GM23338 (cell line): ENCODE measurements at regions not wholly inside any gene's neighbourhood (a gene's known extent, or its start where the extent isn't known, plus 50 kb on each side); places are given as distances from the start of the nearest gene placed in this dataset.

Experiments used
- ATAC-seq: fragments of 200-7000 bp; cut with Tn5 transposase; 3 replicates; pipeline ENCODE4 v1.9.1; 2020
- DNase-seq: peaks from one replicate; pipeline ENCODE4 v3.0.0-alpha.2; 2015; ENCODE audit warnings: low spot score
- H2AFZ ChIP-seq: fragments of 200-600 bp; sonication (generic); 2 replicates; pipeline ENCODE4 v1.8.0; 2016; ENCODE audit warnings: antibody characterized with exemption, mild to moderate bottlenecking, moderate library complexity
- H3F3A ChIP-seq: fragments of 200-600 bp; sonication (generic); replicated peaks from 2 replicates; pipeline ENCODE4 v1.8.0; 2017; ENCODE audit warnings: antibody characterized with exemption, mixed run types, low read depth
- H3K27ac ChIP-seq: fragments of 200-600 bp; sonication (generic); 2 replicates; pipeline ENCODE4 v1.6.1; 2016; ENCODE audit warnings: low read depth
- H3K27me3 ChIP-seq: fragments of 200-600 bp; sonication (generic); 2 replicates; pipeline ENCODE4 v1.8.0; 2016; ENCODE audit warnings: mild to moderate bottlenecking, mixed run types, moderate library complexity; ENCODE audit not compliant: insufficient read depth
- H3K36me3 ChIP-seq: fragments of 200-600 bp; sonication (generic); 2 replicates; pipeline ENCODE4 v1.8.0; 2016; ENCODE audit warnings: mild to moderate bottlenecking; ENCODE audit not compliant: insufficient read depth
- H3K4me1 ChIP-seq: fragments of 200-600 bp; sonication (generic); 2 replicates; pipeline ENCODE4 v1.8.0; 2016; ENCODE audit warnings: mild to moderate bottlenecking, moderate library complexity; ENCODE audit not compliant: insufficient read depth
- H3K4me2 ChIP-seq: fragments of 200-600 bp; sonication (generic); 2 replicates; pipeline ENCODE4 v1.7.1; 2017; ENCODE audit warnings: mixed run types
- H3K4me3 ChIP-seq: fragments of 200-600 bp; sonication (generic); 2 replicates; pipeline ENCODE4 v1.6.1; 2016; ENCODE audit warnings: mixed run types
- H3K79me2 ChIP-seq: fragments of 200-600 bp; sonication (generic); replicated peaks from 2 replicates; pipeline ENCODE4 v1.8.0; 2017; ENCODE audit warnings: mild to moderate bottlenecking; ENCODE audit not compliant: insufficient read depth
- H3K9me2 ChIP-seq: fragments of 200-600 bp; sonication (generic); 2 replicates; pipeline ENCODE4 v1.8.0; 2017; ENCODE audit not compliant: insufficient read depth
- H4K20me1 ChIP-seq: fragments of 200-600 bp; sonication (generic); replicated peaks from 2 replicates; pipeline ENCODE4 v1.8.0; 2017; ENCODE audit warnings: mild to moderate bottlenecking; ENCODE audit not compliant: insufficient read depth
- H3K27ac Mint-ChIP-seq: 2 replicates; pipeline ENCODE4 v1.8.0; 2020; ENCODE audit warnings: inconsistent platforms, mild to moderate bottlenecking, moderate library complexity, mixed read lengths
- H3K27me3 Mint-ChIP-seq: 3 replicates; pipeline ENCODE4 v1.8.0; 2022; ENCODE audit warnings: low read depth, mild to moderate bottlenecking, moderate library complexity, mixed read lengths, inconsistent platforms; ENCODE audit not compliant: insufficient read depth, poor library complexity
- H3K36me3 Mint-ChIP-seq: 3 replicates; pipeline ENCODE4 v1.8.0; 2021; ENCODE audit warnings: low read depth, mild to moderate bottlenecking, inconsistent platforms, moderate library complexity, mixed read lengths
- H3K4me1 Mint-ChIP-seq: 3 replicates; pipeline ENCODE4 v1.8.0; 2020; ENCODE audit warnings: mild to moderate bottlenecking, inconsistent platforms, mixed read lengths
- H3K4me3 Mint-ChIP-seq: 3 replicates; pipeline ENCODE4 v1.8.0; 2021; ENCODE audit warnings: moderate library complexity, mild to moderate bottlenecking, inconsistent platforms, mixed read lengths
- H3K9me3 Mint-ChIP-seq: 3 replicates; pipeline ENCODE4 v1.8.0; 2020; ENCODE audit warnings: moderate library complexity, mild to moderate bottlenecking, inconsistent platforms, mixed read lengths
- CREB1 ChIP-seq: fragments of 250-450 bp; sonication (Bioruptor Pico); IDR thresholded peaks from 2 replicates; pipeline ENCODE4 v1.5.0; 2020; ENCODE audit warnings: low read depth, mild to moderate bottlenecking, moderate library complexity
- EZH2 ChIP-seq: fragments of 200-600 bp; sonication (generic); IDR thresholded peaks from one replicate; pipeline ENCODE4 v1.8.0; 2017; ENCODE audit warnings: antibody characterized with exemption, mild to moderate bottlenecking, low read depth; ENCODE audit not compliant: unreplicated experiment
- EZH2phosphoT487 ChIP-seq: fragments of 200-600 bp; sonication (generic); IDR thresholded peaks from one replicate; pipeline ENCODE4 v1.8.1; 2018; ENCODE audit warnings: antibody characterized with exemption; ENCODE audit not compliant: unreplicated experiment
- JUNB ChIP-seq: IDR thresholded peaks from one replicate; pipeline ENCODE4 v1.6.1; 2016; ENCODE audit warnings: antibody characterized with exemption; ENCODE audit not compliant: unreplicated experiment
- NANOG ChIP-seq: IDR thresholded peaks from 2 replicates; pipeline ENCODE4 v1.6.1; 2016; ENCODE audit warnings: antibody characterized with exemption, borderline replicate concordance
- POLR2AphosphoS5 ChIP-seq: IDR thresholded peaks from 2 replicates; pipeline ENCODE4 v1.6.1; 2016; ENCODE audit warnings: antibody characterized with exemption, low read depth
- STAT1 ChIP-seq: IDR thresholded peaks from one replicate; pipeline ENCODE4 v1.6.1; 2016; ENCODE audit warnings: antibody characterized with exemption; ENCODE audit not compliant: unreplicated experiment
- ZNF114 ChIP-seq: fragments of 250-450 bp; sonication (Bioruptor Pico); IDR thresholded peaks from 2 replicates; pipeline ENCODE4 v1.5.0; 2020; ENCODE audit warnings: mild to moderate bottlenecking, moderate library complexity
- ZNF331 ChIP-seq: fragments of 250-450 bp; sonication (Bioruptor Pico); IDR thresholded peaks from 2 replicates; pipeline ENCODE4 v1.5.0; 2020; ENCODE audit warnings: low read depth, mild to moderate bottlenecking, moderate library complexity
- TF ChIP-seq, protein P1 (sequence below), 2 experiments: fragments of 200-600 bp in 1 of 2; sonication (generic) in 1 of 2; conservative IDR thresholded peaks; 2 replicates each; pipeline versions ENCODE4 v1.5.1 to v1.6.1; 2016 to 2017; ENCODE audit warnings: antibody characterized with exemption in 2 of 2, low read depth in 2 of 2, mild to moderate bottlenecking in 2 of 2, moderate library complexity in 1 of 2
- TF ChIP-seq, protein P2 (sequence below): fragments of 250-450 bp; sonication (Bioruptor Pico); IDR thresholded peaks from 2 replicates; pipeline ENCODE4 v1.5.0; 2020; ENCODE audit warnings: mild to moderate bottlenecking, moderate library complexity
- TF ChIP-seq, protein P3 (sequence below): IDR thresholded peaks from 2 replicates; pipeline ENCODE4 v1.6.1; 2016; ENCODE audit warnings: antibody characterized with exemption
- TF ChIP-seq, protein P4 (sequence below): IDR thresholded peaks from one replicate; pipeline ENCODE4 v1.6.1; 2018; ENCODE audit warnings: antibody characterized with exemption; ENCODE audit not compliant: unreplicated experiment

DNA sequence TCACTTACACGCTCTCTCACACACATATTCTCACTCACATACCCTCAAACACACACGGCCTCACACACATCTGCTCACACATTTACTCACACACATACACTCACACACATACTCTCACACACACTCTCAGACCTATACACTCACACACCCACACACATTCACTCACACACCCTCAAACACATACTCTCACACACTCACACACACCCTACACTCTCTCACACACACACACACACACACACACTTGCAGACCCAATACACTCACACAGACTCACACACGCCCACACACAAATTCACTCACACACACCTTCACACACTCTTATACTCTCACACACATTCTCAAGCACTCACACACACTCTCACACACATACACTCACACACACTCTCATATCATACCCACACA, 155.5 kb upstream of the BACE2 start (continued):
- TF ChIP-seq JUNB (no peak), CREB1 (CRISPR knock-in tag) (no peak), ZNF331 (CRISPR knock-in tag) (no peak), NANOG (no peak), EZH2 (no peak), EZH2phosphoT487 (no peak)

DNA sequence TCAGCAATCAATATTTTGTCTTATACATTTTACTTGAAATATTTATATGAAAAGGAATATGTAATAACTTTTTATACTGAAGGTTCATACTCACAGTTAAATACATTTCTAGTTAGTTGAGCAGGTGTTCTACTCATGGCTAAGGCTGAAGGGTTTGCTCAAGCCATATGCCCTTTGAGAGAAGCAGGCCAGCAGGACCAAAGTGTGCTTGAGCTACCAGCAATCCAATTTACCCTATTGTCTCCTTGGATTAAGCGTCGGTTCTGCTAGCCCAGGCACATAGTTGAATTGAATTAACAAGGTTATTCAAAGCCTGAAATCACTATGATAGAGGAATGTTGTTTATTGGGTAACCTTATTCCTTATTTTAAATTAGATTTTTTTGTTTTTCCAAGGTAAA, 151.5 kb upstream of the BACE2 start:
- Histone ChIP-seq H3K9me2 (no peaks in the 10 kb centered on the region), H4K20me1 (no peaks in the 10 kb centered on the region), H3K36me3 (no peaks in the 10 kb centered on the region), H2AFZ (no peak overlapping the region), H3K27me3 (no peaks in the 10 kb centered on the region), H3K4me1 (no peaks in the 10 kb centered on the region), H3K4me2 (no peak overlapping the region), H3K79me2 (no peaks in the 10 kb centered on the region), H3K4me3 (no peak overlapping the region), H3K27ac (no peak overlapping the region), H3F3A (no peaks in the 10 kb centered on the region)
- ATAC-seq (no peak), DNase-seq (no peak)
- Mint-ChIP-seq H3K27me3 (no peaks in the 10 kb centered on the region), H3K9me3 (peaks cover 56% of the 10 kb centered on the region), H3K36me3 (no peaks in the 10 kb centered on the region; the same call in 2 of the 3 replicates), H3K4me1 (no peaks in the 10 kb centered on the region), H3K4me3 (no peak overlapping the region), H3K27ac (no peak overlapping the region)
- no peak for TF ChIP-seq NANOG
- TF ChIP-seq ZNF114 (CRISPR knock-in tag): no peak
- TF ChIP-seq, protein P1, sequence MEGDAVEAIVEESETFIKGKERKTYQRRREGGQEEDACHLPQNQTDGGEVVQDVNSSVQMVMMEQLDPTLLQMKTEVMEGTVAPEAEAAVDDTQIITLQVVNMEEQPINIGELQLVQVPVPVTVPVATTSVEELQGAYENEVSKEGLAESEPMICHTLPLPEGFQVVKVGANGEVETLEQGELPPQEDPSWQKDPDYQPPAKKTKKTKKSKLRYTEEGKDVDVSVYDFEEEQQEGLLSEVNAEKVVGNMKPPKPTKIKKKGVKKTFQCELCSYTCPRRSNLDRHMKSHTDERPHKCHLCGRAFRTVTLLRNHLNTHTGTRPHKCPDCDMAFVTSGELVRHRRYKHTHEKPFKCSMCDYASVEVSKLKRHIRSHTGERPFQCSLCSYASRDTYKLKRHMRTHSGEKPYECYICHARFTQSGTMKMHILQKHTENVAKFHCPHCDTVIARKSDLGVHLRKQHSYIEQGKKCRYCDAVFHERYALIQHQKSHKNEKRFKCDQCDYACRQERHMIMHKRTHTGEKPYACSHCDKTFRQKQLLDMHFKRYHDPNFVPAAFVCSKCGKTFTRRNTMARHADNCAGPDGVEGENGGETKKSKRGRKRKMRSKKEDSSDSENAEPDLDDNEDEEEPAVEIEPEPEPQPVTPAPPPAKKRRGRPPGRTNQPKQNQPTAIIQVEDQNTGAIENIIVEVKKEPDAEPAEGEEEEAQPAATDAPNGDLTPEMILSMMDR (conservative IDR thresholded peaks at IDR 0.05; ENCODE audit: low read depth in 2 of 2): no peak
- no peak for TF ChIP-seq EZH2
- no peak for TF ChIP-seq ZNF331 (CRISPR knock-in tag)
- TF ChIP-seq CREB1 (CRISPR knock-in tag): no peak
- TF ChIP-seq, protein P2, sequence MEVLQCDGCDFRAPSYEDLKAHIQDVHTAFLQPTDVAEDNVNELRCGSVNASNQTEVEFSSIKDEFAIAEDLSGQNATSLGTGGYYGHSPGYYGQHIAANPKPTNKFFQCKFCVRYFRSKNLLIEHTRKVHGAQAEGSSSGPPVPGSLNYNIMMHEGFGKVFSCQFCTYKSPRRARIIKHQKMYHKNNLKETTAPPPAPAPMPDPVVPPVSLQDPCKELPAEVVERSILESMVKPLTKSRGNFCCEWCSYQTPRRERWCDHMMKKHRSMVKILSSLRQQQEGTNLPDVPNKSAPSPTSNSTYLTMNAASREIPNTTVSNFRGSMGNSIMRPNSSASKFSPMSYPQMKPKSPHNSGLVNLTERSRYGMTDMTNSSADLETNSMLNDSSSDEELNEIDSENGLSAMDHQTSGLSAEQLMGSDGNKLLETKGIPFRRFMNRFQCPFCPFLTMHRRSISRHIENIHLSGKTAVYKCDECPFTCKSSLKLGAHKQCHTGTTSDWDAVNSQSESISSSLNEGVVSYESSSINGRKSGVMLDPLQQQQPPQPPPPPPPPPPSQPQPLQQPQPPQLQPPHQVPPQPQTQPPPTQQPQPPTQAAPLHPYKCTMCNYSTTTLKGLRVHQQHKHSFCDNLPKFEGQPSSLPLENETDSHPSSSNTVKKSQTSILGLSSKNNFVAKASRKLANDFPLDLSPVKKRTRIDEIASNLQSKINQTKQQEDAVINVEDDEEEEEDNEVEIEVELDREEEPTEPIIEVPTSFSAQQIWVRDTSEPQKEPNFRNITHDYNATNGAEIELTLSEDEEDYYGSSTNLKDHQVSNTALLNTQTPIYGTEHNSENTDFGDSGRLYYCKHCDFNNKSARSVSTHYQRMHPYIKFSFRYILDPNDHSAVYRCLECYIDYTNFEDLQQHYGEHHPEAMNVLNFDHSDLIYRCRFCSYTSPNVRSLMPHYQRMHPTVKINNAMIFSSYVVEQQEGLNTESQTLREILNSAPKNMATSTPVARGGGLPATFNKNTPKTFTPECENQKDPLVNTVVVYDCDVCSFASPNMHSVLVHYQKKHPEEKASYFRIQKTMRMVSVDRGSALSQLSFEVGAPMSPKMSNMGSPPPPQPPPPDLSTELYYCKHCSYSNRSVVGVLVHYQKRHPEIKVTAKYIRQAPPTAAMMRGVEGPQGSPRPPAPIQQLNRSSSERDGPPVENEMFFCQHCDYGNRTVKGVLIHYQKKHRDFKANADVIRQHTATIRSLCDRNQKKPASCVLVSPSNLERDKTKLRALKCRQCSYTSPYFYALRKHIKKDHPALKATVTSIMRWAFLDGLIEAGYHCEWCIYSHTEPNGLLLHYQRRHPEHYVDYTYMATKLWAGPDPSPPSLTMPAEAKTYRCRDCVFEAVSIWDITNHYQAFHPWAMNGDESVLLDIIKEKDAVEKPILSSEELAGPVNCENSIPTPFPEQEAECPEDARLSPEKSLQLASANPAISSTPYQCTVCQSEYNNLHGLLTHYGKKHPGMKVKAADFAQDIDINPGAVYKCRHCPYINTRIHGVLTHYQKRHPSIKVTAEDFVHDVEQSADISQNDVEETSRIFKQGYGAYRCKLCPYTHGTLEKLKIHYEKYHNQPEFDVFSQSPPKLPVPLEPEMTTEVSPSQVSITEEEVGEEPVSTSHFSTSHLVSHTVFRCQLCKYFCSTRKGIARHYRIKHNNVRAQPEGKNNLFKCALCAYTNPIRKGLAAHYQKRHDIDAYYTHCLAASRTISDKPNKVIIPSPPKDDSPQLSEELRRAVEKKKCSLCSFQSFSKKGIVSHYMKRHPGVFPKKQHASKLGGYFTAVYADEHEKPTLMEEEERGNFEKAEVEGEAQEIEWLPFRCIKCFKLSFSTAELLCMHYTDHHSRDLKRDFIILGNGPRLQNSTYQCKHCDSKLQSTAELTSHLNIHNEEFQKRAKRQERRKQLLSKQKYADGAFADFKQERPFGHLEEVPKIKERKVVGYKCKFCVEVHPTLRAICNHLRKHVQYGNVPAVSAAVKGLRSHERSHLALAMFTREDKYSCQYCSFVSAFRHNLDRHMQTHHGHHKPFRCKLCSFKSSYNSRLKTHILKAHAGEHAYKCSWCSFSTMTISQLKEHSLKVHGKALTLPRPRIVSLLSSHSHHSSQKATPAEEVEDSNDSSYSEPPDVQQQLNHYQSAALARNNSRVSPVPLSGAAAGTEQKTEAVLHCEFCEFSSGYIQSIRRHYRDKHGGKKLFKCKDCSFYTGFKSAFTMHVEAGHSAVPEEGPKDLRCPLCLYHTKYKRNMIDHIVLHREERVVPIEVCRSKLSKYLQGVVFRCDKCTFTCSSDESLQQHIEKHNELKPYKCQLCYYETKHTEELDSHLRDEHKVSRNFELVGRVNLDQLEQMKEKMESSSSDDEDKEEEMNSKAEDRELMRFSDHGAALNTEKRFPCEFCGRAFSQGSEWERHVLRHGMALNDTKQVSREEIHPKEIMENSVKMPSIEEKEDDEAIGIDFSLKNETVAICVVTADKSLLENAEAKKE (CRISPR knock-in tag): no peak
- no peak for TF ChIP-seq JUNB
- no peak for TF ChIP-seq EZH2phosphoT487
- no peak for TF ChIP-seq POLR2AphosphoS5
- TF ChIP-seq, protein P3, sequence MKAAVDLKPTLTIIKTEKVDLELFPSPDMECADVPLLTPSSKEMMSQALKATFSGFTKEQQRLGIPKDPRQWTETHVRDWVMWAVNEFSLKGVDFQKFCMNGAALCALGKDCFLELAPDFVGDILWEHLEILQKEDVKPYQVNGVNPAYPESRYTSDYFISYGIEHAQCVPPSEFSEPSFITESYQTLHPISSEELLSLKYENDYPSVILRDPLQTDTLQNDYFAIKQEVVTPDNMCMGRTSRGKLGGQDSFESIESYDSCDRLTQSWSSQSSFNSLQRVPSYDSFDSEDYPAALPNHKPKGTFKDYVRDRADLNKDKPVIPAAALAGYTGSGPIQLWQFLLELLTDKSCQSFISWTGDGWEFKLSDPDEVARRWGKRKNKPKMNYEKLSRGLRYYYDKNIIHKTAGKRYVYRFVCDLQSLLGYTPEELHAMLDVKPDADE: no peak
- TF ChIP-seq STAT1: no peak
- TF ChIP-seq, protein P4, sequence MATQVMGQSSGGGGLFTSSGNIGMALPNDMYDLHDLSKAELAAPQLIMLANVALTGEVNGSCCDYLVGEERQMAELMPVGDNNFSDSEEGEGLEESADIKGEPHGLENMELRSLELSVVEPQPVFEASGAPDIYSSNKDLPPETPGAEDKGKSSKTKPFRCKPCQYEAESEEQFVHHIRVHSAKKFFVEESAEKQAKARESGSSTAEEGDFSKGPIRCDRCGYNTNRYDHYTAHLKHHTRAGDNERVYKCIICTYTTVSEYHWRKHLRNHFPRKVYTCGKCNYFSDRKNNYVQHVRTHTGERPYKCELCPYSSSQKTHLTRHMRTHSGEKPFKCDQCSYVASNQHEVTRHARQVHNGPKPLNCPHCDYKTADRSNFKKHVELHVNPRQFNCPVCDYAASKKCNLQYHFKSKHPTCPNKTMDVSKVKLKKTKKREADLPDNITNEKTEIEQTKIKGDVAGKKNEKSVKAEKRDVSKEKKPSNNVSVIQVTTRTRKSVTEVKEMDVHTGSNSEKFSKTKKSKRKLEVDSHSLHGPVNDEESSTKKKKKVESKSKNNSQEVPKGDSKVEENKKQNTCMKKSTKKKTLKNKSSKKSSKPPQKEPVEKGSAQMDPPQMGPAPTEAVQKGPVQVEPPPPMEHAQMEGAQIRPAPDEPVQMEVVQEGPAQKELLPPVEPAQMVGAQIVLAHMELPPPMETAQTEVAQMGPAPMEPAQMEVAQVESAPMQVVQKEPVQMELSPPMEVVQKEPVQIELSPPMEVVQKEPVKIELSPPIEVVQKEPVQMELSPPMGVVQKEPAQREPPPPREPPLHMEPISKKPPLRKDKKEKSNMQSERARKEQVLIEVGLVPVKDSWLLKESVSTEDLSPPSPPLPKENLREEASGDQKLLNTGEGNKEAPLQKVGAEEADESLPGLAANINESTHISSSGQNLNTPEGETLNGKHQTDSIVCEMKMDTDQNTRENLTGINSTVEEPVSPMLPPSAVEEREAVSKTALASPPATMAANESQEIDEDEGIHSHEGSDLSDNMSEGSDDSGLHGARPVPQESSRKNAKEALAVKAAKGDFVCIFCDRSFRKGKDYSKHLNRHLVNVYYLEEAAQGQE: no peak
